Hepatocyte (in vitro differentiated cells): ENCODE measurements at regions not wholly inside any gene's neighbourhood (a gene's known extent, or its start where the extent isn't known, plus 50 kb on each side); places are given as distances from the start of the nearest gene placed in this dataset.

ENCODE experiments used
- DNase-seq: peaks from one replicate; pipeline ENCODE4 v3.0.0-alpha.2; 2016; ENCODE audit warnings: low spot score
- H2AFZ ChIP-seq: fragments of 200-600 bp; sonication (generic); 2 replicates; pipeline ENCODE4 v1.6.0; 2016; ENCODE audit warnings: antibody characterized with exemption, mild to moderate bottlenecking
- H3K27ac ChIP-seq: fragments of 200-600 bp; sonication (generic); 2 replicates; pipeline ENCODE4 v1.5.1; 2016; ENCODE audit warnings: mild to moderate bottlenecking
- H3K27me3 ChIP-seq: fragments of 200-600 bp; sonication (generic); 2 replicates; pipeline ENCODE4 v1.6.1; 2016
- H3K36me3 ChIP-seq: fragments of 200-600 bp; sonication (generic); replicated peaks from 2 replicates; pipeline ENCODE4 v1.5.1; 2016; ENCODE audit warnings: low read depth; ENCODE audit not compliant: insufficient read depth
- H3K4me1 ChIP-seq: fragments of 200-600 bp; sonication (generic); 2 replicates; pipeline ENCODE4 v1.5.1; 2016; ENCODE audit warnings: mild to moderate bottlenecking, moderate library complexity; ENCODE audit not compliant: insufficient read depth
- H3K4me2 ChIP-seq: fragments of 200-600 bp; sonication (generic); 2 replicates; pipeline ENCODE4 v1.6.0; 2016
- H3K4me3 ChIP-seq: fragments of 200-600 bp; sonication (generic); 2 replicates; pipeline ENCODE4 v1.5.1; 2016; ENCODE audit warnings: mild to moderate bottlenecking
- H3K79me2 ChIP-seq: fragments of 200-600 bp; sonication (generic); 2 replicates; pipeline ENCODE4 v1.6.0; 2017; ENCODE audit warnings: mild to moderate bottlenecking
- H3K9me2 ChIP-seq: fragments of 200-600 bp; sonication (generic); replicated peaks from 2 replicates; pipeline ENCODE4 v1.6.0; 2017; ENCODE audit warnings: mild to moderate bottlenecking; ENCODE audit not compliant: insufficient read depth
- H3K9me3 ChIP-seq: fragments of 200-600 bp; sonication (generic); 2 replicates; pipeline ENCODE4 v1.5.1; 2016; ENCODE audit warnings: low read depth, mild to moderate bottlenecking
- H4K20me1 ChIP-seq: fragments of 200-600 bp; sonication (generic); 2 replicates; pipeline ENCODE4 v1.6.0; 2016; ENCODE audit warnings: mild to moderate bottlenecking; ENCODE audit not compliant: insufficient read depth, poor library complexity, severe bottlenecking
- CTCF ChIP-seq: fragments of 200-600 bp; sonication (generic); IDR thresholded peaks from 2 replicates; pipeline ENCODE4 v1.5.1; 2016; ENCODE audit warnings: antibody characterized with exemption, mild to moderate bottlenecking; ENCODE audit not compliant: poor library complexity
- EZH2 ChIP-seq: fragments of 200-600 bp; sonication (generic); IDR thresholded peaks from 2 replicates; pipeline ENCODE4 v1.6.1; 2016; ENCODE audit warnings: antibody characterized with exemption, mild to moderate bottlenecking, borderline replicate concordance
- EZH2phosphoT487 ChIP-seq: fragments of 200-600 bp; sonication (generic); IDR thresholded peaks from one replicate; pipeline ENCODE4 v1.6.1; 2018; ENCODE audit warnings: antibody characterized with exemption, mild to moderate bottlenecking, low read depth, moderate library complexity; ENCODE audit not compliant: unreplicated experiment, severe bottlenecking
- WGBS: methylation state at CpG from one replicate; pipeline ENCODE4 v1.1.6; 2016; ENCODE audit warnings: low lambda C conversion rate; ENCODE audit errors: missing lambda C conversion rate; 5-methylcytosine and 5-hydroxymethylcytosine counted together

GRCh38 chr7:68509054-68509453, 1089.2 kb upstream of the AUTS2 start:
- Histone ChIP-seq H3K4me1 (no peaks in the 10 kb centered on the region), H2AFZ (no peak overlapping the region), H3K36me3 (no peaks in the 10 kb centered on the region), H3K9me2 (no peaks in the 10 kb centered on the region), H3K27ac (no peak overlapping the region), H3K27me3 (no peaks in the 10 kb centered on the region), H3K4me3 (no peak overlapping the region), H3K79me2 (no peaks in the 10 kb centered on the region), H3K9me3 (no peaks in the 10 kb centered on the region), H3K4me2 (no peak overlapping the region), H4K20me1 (no peaks in the 10 kb centered on the region)
- DNase-seq, result no peak
- WGBS, result 96% methylated on average over 3 of the region's 3 CpGs
- TF ChIP-seq CTCF, result no peak
- TF ChIP-seq EZH2phosphoT487, result no peak
- TF ChIP-seq EZH2, result no peak

- Histone ChIP-seq H3K36me3 (no peaks in the 10 kb centered on the region), H3K79me2 (no peaks in the 10 kb centered on the region), H3K27me3 (no peaks in the 10 kb centered on the region), H3K27ac (no peak overlapping the region), H3K4me3 (no peak overlapping the region), H2AFZ (no peak overlapping the region), H4K20me1 (no peaks in the 10 kb centered on the region), H3K4me1 (no peaks in the 10 kb centered on the region), H3K4me2 (no peak overlapping the region), H3K9me2 (no peaks in the 10 kb centered on the region), H3K9me3 (no peaks in the 10 kb centered on the region)
- DNase-seq, result no peak
- 94% methylated on average over 5 of the region's 5 CpGs for WGBS
- TF ChIP-seq CTCF, result no peak
These were observed 1088.7 kb upstream of the AUTS2 start for GRCh38 chr7:68509603-68510002.

- Histone ChIP-seq H3K27ac (no peak overlapping the region), H3K36me3 (no peaks in the 10 kb centered on the region), H3K9me2 (no peaks in the 10 kb centered on the region), H3K4me1 (no peaks in the 10 kb centered on the region), H4K20me1 (no peaks in the 10 kb centered on the region), H2AFZ (no peak overlapping the region), H3K9me3 (no peaks in the 10 kb centered on the region), H3K4me2 (no peak overlapping the region), H3K4me3 (no peak overlapping the region), H3K79me2 (no peaks in the 10 kb centered on the region), H3K27me3 (no peaks in the 10 kb centered on the region)
- 35% methylated on average over 10 of the region's 10 CpGs for WGBS
- no peak for DNase-seq
- TF ChIP-seq CTCF, result no peak
- no peak for TF ChIP-seq EZH2phosphoT487
- no peak for TF ChIP-seq EZH2
These were observed 1087.0 kb upstream of the AUTS2 start for GRCh38 chr7:68511281-68511680.

- Histone ChIP-seq H3K79me2 (no peaks in the 10 kb centered on the region), H3K27me3 (no peaks in the 10 kb centered on the region), H3K4me1 (no peaks in the 10 kb centered on the region), H3K9me2 (no peaks in the 10 kb centered on the region), H2AFZ (no peak overlapping the region), H3K27ac (no peak overlapping the region), H3K4me3 (no peak overlapping the region), H3K4me2 (no peak overlapping the region), H3K36me3 (no peaks in the 10 kb centered on the region), H4K20me1 (no peaks in the 10 kb centered on the region), H3K9me3 (no peaks in the 10 kb centered on the region)
- TF ChIP-seq EZH2phosphoT487 (no peak), CTCF (no peak), EZH2 (no peak)
- WGBS, result 88% methylated on average over 5 of the region's 5 CpGs
- no peak for DNase-seq
These were observed 1085.8 kb upstream of the AUTS2 start for GRCh38 chr7:68512466-68512865.
